Stimulated activated naive B cell treated with anti-CD40 and anti-IgM and Interleukin-4, amounts not matched to agents 10 μg/mL and 1 μg/mL and 100 μg/mL, for 72 hours (primary cell): ENCODE measurements at regions not wholly inside any gene's neighbourhood (a gene's known extent, or its start where the extent isn't known, plus 50 kb on each side); places are given as distances from the start of the nearest gene placed in this dataset.

ENCODE experiments used
- ATAC-seq, 2 donors: fragments of 150-1000 bp; cut with Tn5 transposase; replicated peaks; 2 replicates each; pipeline ENCODE4 v1.10.0; 2021; ENCODE audit warnings: moderate library complexity in 1 of 2
- DNase-seq: peaks from one replicate; pipeline ENCODE4 v3.0.0; 2021
- H3K27ac Mint-ChIP-seq: one replicate; pipeline ENCODE4 v1.8.0; 2022; ENCODE audit warnings: mild to moderate bottlenecking, mixed read lengths
- H3K27me3 Mint-ChIP-seq, 2 donors: one replicate each; pipeline ENCODE4 v1.8.0; 2022; ENCODE audit warnings: mixed read lengths in 2 of 2
- H3K36me3 Mint-ChIP-seq, 2 donors: one replicate each; pipeline ENCODE4 v1.8.0; 2022; ENCODE audit warnings: mixed read lengths in 2 of 2, mild to moderate bottlenecking in 1 of 2
- H3K4me1 Mint-ChIP-seq, 2 donors: one replicate each; pipeline ENCODE4 v1.8.0; 2022; ENCODE audit warnings: mixed read lengths in 2 of 2, mild to moderate bottlenecking in 1 of 2
- H3K4me3 Mint-ChIP-seq, 2 donors: one replicate each; pipeline ENCODE4 v1.8.0; 2022; ENCODE audit warnings: mild to moderate bottlenecking in 2 of 2, mixed read lengths in 2 of 2, moderate library complexity in 1 of 2
- H3K9me3 Mint-ChIP-seq, 2 donors: one replicate each; pipeline ENCODE4 v1.8.0; 2022; ENCODE audit warnings: mixed read lengths in 2 of 2, mild to moderate bottlenecking in 1 of 2

DNA sequence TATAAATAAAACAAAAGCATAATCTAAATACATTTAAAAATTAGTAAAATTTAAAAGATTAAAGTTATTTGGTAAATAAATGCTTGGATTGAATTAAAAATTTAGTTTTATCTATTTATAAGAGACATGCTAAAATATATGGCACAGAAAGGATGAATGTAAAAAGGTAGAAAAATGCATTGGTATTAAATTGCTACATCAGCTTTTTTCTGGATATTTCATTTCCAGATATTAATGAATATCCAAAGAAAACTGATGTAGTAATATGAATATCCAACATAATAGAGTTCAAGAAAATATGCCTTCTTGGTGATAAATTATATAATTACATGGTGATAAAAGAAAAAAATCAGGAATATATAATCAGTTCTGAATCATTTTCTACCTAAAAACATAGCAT lies 1743.9 kb downstream of the RPA4 start:
- Mint-ChIP-seq H3K4me1 (no peaks in the 10 kb centered on the region), H3K4me3 (no peak overlapping the region), H3K36me3 (no peaks in the 10 kb centered on the region), H3K27ac (no peak overlapping the region), H3K27me3 (no peaks in the 10 kb centered on the region), H3K9me3 (peaks cover 0 to 1% of the 10 kb centered on the region in 2 donors)
- no peak for DNase-seq
- ATAC-seq, result no peak

DNA sequence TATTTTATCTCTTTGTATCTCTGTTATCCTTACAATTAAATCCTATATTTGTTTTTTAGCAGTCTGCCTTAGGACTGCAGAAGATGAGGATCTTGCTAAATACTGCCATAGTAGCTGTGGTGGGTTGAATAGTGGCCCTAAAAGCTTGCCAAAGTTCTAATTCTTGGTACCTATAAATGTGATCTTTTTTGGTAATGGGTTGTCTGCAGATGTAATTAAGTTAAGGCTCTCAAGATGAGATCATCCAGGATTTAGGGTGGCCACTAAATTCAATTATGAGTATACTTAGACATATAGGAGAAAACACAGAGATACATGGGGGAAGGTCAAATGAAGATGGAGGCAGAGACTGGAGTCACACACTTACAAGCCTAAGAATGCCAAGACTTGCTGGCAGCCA lies 1753.7 kb downstream of the RPA4 start:
- H3K27ac Mint-ChIP-seq, result no peak overlapping the region
- no peak for DNase-seq
- H3K9me3 Mint-ChIP-seq, result peaks cover 0 to 3% of the 10 kb centered on the region in 2 donors
- H3K4me3 Mint-ChIP-seq, result no peak overlapping the region
- no peaks in the 10 kb centered on the region for H3K4me1 Mint-ChIP-seq
- H3K36me3 Mint-ChIP-seq, result no peaks in the 10 kb centered on the region
- no peak for ATAC-seq
- no peaks in the 10 kb centered on the region for H3K27me3 Mint-ChIP-seq

DNA sequence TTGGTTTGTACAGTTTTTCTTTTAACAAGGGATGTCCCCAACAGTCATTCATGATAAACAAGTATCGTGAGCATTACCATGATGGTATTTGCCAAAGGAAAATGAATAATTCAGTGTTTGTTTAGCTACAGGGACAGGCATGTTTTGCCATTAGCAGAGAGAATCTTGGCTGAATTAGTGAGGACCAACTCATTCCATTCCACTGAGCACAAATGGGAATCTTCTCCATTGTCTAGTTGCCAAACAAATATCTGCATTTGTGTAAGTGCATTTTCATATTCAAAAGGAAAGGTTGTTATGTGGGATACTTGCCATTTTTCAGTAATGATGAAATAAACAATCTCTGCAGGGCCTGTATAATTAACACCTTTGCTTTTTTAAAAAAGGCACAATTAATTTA lies 1762.6 kb downstream of the RPA4 start:
- H3K9me3 Mint-ChIP-seq, result peaks cover 0 to 3% of the 10 kb centered on the region in 2 donors
- H3K27ac Mint-ChIP-seq, result no peak overlapping the region
- H3K27me3 Mint-ChIP-seq, result no peaks in the 10 kb centered on the region
- H3K36me3 Mint-ChIP-seq, result no peaks in the 10 kb centered on the region
- no peak overlapping the region for H3K4me3 Mint-ChIP-seq
- DNase-seq (no peak), ATAC-seq (no peak)
- H3K4me1 Mint-ChIP-seq, result no peaks in the 10 kb centered on the region

DNA sequence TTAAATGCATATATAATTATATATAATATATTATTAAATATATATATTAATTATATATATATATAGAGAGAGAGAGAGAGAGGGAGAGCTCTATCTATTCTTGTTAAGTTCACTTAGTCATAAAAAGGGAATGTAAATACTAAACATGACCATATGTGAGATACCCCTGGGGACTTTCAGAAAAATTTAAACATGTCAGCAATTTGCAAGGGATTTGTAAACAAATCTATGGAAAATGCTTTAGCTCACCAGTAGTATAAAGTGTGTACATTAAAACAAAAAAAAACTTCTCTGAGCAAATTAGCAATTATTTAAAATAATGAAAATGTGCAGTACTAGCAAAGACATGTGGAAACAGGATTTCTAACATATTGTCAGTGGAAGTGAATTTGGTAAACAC lies 1755.5 kb downstream of the PCDH19 start:
- ATAC-seq, result no peak
- Mint-ChIP-seq H3K36me3 (no peaks in the 10 kb centered on the region), H3K4me1 (no peaks in the 10 kb centered on the region), H3K4me3 (no peak overlapping the region), H3K27me3 (no peaks in the 10 kb centered on the region), H3K27ac (no peak overlapping the region), H3K9me3 (peaks cover 3 to 4% of the 10 kb centered on the region in 2 donors)
- DNase-seq, result no peak
